NCI-H187 treated with DMSO at 0.1 percent for 48 hours (cell line): ENCODE measurements at regions not wholly inside any gene's neighbourhood (a gene's known extent, or its start where the extent isn't known, plus 50 kb on each side); places are given as distances from the start of the nearest gene placed in this dataset.
"Not testable (repeated sequence)": the region's sequence is repeated elsewhere in the genome, so short reads cannot be mapped to it uniquely, and the experiment has no call there.

Experiments used
- DNase-seq: peaks from one replicate; lab custom pipeline; 2025; lab: John Stamatoyannopoulos, UW

DNA sequence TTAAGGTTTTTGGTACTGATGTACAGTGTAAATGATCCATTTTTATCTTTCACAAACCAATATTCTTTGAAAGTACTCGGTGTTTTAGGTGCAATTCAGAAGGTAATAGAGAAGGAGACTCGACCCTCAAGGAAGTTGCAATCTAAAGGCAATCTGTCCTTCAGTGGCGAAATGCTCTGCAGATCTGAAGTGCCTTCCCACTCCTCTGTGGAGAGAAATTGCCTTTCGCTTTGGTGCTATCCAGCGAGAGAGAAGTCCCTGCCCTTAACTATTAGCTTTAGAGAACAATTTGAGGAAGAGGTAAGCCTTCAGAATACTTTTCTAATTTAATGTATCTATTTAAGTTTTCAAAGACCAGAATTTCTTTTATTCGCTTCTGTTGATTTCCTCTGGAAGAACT lies 371.8 kb upstream of the FANCL start:
- no peak for DNase-seq

DNA sequence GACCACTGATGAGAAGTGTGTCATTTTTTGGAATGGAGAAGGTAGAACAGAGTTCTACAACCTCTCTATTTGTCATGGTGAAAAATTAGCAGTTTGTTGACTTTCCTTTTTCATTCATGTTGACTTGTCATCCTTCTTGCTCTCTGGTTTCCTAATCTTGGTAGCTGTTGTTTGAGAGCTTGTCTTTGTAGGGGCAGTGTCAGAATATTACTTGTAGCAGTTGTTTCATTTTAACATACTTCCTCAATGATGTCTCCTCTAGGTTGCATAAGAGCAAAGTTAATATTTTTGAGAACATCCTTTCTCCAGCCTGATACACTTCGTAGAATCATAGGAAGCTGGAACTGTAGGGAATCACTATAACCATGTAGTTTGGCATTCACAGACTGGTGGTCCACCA lies 368.2 kb upstream of the FANCL start:
- no peak for DNase-seq

DNA sequence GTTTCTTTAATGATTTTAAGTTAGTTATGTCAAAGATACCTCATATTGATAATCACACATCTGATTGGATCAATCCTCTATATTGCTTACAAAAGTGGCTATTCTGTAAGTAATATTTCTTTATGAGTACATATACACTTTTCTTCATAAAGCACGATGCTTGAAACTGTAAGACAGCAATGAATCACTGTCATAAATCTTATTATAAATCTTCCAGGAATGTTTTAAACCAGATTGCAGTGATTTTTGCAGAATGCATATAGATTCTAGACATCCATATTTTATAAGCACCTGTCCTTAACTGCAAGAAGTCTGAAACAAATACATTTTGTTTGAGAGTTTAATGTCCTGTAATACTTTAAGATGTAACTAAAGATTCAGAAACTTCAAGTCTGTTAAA lies 367.0 kb upstream of the FANCL start:
- no peak for DNase-seq

DNA sequence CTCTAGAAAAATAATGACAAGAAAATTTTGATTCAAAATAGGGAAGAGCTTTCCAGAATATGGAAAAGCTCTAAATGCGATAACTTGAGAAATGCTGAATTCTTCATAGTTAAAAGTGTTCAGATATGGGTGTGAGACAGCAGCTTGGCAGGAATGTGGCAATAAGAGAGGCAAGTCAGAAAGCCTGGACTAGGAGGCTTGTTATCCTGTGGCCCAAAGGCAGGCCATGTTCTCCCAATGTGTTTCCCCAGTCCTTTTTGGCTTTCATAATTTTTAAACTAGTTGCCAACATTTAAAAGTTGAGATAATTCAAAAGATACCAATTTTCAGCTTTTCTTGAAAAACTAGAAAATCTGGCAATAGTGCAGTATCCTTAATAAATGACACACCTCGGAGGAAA lies 366.3 kb upstream of the FANCL start:
- no peak for DNase-seq

DNA sequence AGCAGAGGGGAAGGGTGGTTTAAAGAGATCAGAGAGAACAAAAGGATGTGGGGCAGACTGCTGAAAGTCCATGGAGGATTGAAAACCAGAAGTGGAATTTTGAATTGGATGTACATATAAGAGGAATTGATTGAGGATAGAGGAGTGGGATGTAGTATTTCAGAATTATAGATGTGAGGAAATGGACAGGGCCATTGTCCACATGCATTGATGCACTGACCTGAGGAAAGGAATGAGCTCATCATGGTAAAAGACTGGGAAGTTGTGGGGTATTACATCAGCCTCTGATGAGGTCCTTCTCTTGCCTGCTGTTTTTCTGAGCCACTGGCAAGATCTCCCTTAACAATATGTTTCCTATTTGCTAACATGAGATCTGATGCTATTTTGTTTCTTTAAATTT lies 365.7 kb upstream of the FANCL start:
- no peak for DNase-seq

DNA sequence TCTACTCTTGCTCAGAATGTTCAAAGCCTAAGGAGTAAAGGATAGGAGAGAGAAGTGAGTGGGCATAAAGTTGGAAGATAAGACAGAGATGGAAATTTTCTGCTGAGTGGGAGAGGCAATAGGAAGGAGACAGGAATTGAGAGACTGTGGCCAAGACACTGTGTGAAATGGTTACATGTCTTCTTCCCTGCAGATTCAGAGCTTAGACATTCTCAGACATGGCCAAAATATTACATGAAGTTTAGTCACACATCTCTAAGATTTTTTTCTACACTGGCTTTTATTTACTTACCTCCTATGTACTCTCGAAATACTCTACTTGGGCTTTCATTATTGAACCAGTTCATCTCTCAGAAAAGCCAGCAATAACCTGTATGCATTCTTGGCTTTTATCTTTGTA lies 363.0 kb upstream of the FANCL start:
- DNase-seq, result no peak

DNA sequence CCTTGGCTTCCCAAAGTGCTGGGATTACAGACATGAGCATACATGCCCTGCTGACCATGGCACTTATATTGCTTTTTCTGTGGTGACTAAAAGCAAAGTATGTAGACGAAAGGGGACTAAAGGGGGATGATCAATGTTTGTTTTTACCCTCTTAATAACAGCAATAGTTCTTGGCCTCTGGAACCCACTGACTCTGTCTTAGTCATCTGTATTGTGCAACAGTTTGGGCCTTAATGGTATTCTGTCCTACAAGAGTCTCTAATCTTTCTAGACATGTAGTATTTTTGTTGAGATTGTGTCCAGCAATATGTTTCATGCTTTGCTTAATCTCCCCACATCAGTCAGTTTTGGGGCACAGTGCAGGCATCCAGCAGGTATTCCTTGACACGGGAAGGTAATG lies 359.9 kb upstream of the FANCL start:
- no peak for DNase-seq

DNA sequence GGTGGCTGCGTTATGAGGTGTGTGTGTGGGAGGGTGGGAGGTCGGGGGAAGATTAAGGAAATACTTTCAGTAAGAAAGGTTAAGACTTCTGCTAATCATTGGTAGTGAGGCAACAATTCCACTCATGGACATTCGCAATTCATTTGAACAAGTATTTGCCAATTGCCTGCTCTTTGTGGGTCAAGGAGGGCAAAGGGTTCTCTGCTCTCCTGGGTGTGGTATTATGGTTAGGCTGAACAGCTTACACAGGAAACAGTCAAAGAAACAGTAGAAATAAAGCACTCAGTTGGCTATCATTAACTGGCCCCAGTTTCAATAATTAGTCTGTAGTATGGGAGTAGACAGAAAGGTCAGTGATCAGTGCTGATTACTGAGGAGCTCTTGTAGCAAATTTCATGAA lies 357.0 kb upstream of the FANCL start:
- DNase-seq, result no peak

DNA sequence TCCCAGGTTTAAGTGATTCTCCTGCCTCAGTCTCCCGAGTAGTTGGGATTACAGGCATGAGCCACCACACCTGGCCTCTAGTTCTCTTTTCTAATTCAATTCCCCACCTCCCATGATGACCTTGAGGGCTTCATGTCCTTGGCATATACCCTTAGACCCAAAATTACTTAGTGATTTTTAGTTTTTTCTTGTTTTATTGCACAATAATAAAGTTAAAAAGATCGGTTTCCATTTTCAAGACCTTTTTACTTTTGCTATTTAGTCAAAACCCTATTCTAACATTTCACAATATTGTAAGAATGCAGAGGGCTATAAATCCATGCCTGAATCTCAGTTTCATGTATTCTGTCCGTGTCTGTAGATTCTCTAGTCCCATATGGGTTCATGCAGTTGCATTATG lies 354.6 kb upstream of the FANCL start:
- DNase-seq, result no peak

DNA sequence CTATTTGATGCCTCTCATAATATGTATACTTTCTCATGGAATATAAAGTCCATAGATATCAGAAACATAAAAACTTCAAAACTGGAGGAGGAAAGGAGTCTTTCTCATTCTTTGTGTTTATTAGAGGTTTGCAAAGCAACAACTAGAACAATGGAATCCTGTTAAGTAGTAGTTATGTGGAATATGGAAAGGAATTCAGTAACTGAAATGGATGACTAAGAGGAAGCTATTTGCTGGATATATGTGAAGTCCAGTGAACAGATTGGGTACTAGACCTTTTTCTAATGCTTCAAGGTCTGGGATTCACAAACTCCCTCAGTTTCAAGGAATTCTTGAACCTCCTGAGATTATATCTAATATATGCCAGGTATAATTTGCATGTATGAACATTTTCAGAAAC lies 353.6 kb upstream of the FANCL start:
- DNase-seq, result no peak

DNA sequence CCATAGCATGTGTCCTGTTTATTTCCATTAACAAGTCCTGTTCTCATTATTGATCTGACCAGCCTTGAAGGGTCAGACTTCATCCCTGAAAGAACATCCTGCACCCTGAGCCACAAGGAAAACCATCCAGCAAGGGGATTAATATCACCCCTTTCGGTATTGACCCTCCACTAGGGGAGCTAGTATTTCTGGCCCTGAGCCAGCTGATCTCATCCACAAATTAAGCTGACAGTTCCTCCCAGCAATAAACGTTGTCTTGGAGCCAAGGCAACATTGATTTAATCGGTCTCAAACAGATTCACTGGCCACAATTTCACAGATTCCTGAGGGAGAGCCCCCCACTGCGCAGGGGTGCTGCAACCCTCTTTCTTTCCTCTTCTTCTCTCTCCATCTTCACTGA lies 353.1 kb upstream of the FANCL start:
- DNase-seq, result no peak

DNA sequence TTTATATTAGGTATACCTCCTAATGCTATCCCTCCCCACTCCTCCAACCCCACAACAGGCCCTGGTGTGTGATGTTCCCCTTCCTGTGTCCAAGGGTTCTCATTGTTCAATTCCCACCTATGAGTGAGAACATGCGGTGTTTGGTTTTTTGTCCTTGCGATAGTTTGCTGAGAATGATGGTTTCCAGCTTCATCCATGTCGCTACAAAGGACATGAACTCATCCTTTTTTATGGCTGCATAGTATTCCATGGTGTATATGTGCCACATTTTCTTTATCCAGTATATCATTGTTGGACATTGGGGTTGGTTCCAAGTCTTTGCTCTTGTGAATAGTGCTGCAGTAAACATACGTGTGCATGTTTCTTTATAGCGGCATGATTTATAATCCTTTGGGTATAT lies 345.1 kb upstream of the FANCL start:
- DNase-seq, result not testable (repeated sequence)

DNA sequence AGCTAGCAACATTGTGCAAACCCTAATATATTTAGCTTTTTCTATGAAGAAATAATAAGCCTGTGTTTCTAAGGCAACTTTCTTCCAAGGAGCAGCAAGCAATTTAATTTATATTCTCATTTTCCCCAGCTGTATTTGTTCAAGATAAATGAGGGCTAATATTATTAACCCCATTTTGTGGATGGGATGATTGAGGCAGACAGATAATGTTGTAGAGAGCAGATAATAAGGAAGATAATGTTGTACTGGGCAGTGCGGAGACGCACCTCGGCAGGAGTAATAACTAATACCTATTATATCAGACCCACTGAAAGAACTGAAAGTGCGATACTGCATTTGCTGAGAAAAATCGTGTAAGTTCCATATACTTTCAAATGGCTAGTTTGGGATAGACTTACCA lies 344.1 kb upstream of the FANCL start:
- no peak for DNase-seq

DNA sequence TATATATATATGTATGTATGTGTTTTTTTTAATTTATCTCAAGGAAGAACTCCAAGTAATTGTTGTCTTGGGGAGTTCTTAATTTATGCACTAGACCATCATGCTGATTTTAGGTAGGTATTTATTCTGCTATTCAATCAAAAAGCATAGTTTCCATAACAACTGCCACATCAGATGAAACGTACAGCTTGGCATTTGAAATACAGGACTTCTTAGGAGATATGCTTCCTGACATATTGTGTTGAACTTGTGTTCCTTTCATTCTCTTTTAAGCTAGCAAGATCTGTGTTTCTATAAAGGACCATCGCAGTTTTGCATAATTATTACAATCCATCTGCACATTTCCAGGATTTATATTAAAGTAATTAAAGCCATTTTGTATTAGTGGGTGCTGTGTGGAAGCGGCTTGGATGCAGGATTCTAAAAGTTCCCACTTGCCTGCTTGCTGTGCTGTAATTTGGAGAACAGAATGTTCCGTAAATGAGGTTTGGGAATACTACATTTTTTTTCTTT lies 343.5 kb upstream of the FANCL start:
- DNase-seq, result no peak

DNA sequence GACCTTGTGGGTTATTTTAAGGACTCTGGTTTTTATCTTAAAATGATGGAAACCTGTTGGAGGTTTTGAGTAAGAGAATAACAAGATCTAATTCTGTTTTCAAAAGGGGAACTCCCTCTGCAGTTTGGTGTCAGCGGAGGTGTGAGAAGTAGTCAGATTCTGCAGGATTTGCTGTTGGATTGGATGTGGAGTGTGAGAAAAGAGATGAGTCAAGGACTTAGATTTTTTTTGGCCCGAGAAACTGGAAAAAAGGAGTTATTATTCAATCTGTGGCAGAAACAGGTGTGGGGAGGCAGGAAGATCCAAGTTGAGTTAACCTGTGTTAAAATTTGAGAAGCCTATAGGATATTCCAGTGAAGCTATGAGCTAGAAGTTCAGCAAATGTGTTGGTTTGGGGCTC lies 337.2 kb upstream of the FANCL start:
- no peak for DNase-seq

DNA sequence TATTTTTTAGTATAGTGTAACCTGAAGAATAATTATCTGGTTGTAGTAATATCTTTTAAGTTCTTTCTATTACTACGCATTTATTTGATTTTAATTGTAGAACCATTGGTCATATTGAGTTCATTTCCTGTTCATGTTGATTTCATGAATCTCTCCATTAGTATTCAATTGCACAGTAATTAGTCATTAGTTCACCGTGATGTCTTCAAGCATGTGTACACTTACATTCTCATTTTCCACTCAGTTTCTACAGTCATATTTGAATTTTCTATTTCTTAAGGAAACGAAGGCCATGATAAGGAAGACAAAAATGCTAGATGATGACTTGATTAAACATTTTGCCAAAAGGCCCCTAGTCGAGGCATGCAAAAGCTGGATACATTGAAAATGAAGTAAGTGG lies 333.7 kb upstream of the FANCL start:
- DNase-seq, result no peak

DNA sequence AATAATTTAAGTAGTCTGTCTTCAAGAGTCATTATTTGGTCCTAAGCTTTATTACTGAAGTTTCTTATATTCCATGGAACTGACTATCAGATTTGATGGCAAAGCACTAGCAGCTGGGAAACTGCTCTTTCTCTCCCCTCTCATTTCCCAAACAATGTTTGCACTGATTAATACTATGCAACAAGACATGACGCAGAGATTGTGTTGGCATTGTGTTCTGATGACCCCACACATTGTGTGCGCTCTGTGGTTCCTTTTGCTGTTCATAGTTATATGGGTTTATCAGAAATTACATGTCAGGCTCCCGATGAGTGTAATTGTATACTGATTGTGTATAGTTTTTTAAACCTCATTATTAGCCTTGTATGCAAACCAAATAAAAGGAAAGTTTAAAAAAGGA lies 331.6 kb upstream of the FANCL start:
- no peak for DNase-seq

DNA sequence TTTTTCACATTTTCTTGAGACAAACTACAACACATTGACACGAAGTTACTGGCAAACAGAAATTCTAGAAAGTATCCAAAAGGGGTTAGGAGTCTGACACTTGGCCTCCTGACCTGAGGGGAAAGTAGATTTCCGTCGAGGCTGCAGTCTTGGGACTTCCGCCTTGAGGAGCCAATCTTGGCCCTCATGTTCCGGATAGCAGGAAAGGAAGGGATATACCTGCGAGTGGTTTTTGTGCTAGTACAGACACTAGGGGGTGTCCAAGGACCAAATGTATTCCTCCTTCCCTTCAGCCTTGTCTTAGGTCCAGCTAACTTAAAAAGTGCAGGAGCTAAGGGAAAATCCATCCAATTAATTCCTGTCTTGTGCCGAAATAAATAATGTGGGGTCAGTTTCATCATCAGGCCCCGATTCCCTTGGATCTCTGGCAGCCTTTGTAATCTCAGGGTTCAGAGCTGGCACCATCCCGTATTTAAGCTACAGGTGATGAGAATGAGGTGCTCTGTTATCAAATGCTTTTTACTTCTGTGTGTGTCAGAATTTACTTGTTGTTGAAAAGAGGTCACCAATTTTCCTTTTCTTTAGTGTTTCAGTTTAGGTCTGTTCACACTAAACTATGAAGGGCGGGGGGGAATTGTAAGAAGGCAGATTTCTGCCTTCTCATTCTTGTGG lies 330.2 kb upstream of the FANCL start:
- peak; percentile 85 for DNase-seq

DNA sequence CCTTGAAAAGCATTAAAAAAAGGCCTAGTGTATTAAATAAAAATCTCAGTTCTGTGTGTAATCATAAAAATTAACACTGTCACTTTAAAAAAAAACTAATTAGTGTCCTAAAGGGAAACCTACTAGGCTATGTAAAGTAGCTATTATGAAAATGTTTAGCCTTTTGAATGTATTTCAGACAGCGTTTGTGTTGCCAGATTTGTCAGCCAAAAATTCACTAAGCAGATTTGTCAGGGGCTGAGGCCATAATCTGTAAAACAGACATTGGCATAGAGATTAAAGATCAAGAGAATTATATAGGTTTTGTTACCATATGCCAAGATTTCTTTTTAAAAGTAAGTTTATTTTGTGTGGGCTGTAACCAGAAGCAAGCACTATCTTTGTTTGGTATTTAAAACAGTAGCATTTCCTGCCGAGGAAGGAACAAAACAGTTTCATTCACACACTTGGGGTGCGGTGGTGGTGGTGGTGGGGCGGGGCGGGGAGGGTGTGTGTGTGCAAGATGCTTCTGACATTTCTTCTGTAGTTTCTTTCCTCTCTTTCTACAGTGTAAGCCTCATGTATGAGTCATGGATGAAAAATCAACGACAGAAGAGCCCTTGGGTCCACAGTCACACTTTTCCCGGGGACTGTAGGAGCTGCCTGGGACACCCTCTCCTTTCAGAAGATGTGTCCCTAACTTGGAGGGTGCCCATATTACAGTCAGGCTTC lies 328.5 kb upstream of the FANCL start:
- no peak for DNase-seq

DNA sequence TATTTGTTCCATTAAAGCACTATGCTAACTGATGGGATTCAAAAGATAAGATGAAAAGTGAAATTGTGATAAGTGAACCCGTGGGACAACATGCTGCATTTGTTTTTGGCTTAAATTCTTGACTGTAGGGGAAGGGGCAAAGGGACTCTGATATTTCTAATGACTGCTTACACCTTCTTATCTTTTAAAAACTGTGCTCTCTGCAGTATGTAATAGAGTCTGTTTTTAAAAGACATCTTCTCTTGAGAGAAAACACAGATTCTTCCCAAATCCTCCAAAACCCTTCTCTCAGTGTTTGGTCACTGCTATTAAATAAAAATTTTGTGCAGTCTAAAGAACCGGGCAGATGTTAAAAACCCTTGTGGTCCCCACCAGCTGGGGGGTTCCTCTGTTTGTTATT lies 327.8 kb upstream of the FANCL start:
- DNase-seq, result no peak

DNA sequence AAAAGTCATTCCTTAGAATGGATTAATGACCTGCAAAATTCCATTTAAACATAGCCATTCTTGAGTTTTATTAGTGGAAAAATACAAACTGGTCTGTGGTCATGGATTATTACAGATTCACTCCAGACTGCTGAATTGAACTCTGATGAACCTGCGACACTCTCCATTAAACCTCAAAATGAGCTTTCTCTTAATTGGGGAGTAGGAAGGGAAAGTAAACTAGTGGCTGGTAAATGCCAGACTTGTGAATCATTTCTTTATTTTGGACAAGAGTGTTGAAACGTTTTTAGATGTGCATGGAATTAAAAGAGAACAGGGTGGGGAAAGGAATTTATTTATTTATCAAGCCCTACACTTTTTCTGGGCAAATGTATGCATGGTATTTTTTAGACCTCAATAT lies 321.2 kb upstream of the FANCL start:
- DNase-seq, result no peak

DNA sequence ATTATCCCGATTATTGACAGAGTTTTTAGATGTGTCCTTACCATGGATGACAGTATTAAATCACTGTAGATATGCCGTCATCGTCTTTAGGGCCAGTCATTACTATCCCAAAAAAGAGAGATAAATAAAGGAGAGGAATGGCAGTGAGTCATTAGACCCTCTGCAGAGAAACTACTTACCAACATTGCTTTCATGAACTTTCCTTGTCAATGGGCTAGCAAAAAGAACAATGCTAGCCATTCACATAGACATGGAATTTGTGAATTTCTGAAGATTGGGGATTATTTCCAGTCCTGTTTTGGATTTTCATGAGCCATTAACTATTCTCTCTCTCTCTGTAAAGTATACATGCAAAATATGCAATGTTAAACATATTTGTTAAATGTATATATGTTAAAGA lies 319.4 kb upstream of the FANCL start:
- DNase-seq, result no peak

DNA sequence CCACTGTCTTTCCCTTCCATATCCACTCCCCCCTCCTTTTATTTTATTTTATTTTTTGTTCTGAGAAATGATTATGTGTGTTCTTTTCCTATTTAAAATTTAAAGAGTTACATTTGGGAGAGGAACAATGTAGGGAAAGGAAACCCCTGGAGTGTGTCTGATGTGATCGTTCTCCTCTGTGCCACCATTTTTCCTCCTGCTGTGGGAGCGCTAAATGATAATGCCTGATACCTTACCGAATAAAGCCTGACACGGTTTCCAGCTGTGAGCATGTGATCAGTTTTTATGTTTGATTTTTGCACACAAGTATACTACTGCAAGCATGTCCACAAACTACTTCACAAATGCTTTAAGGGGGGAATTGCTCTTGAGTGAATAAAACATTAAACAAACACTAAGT lies 317.8 kb upstream of the FANCL start:
- no peak for DNase-seq

DNA sequence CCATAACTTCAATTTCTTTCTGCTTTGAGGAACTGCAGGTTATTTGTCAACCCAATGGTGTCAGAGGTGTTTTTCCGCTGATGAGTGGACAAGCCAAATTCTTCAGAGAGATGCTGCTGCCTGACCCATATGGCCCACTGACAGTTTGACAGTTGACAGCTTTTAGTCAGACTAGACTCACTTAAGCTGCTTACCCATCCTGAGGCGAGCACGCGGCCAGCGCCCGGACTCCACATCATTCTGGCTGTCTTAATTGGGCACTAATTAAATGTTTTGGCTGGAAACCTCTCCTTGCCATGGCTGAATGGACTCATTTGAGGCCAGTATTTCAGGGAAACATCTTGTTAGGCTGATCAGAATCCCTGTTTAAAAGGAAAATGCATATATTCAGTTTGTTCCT lies 316.1 kb upstream of the FANCL start:
- no peak for DNase-seq
